ENCODE measurements at regions not wholly inside any gene's neighbourhood (a gene's known extent, or its start where the extent isn't known, plus 50 kb on each side); places are given as distances from the start of the nearest gene placed in this dataset. TPM values are rescaled to one million over a fixed set of nuclear protein-coding genes. Genes with fewer than 3 reads are reported as not detected.

Small RNAs in the stretch of these regions (small RNA-seq; reads per million reads assigned to genes)
- not detected for gene AC026784.1 (ENCODE audit: low replicate concordance)
- not detected for gene RF00019 (ENCODE audit: low replicate concordance)
- not detected for gene RF00561 (ENCODE audit: low replicate concordance)

All from spinal cord (tissue), 1 donor.